ENCODE measurements at regions not wholly inside any gene's neighbourhood (a gene's known extent, or its start where the extent isn't known, plus 50 kb on each side); places are given as distances from the start of the nearest gene placed in this dataset.

DNA sequence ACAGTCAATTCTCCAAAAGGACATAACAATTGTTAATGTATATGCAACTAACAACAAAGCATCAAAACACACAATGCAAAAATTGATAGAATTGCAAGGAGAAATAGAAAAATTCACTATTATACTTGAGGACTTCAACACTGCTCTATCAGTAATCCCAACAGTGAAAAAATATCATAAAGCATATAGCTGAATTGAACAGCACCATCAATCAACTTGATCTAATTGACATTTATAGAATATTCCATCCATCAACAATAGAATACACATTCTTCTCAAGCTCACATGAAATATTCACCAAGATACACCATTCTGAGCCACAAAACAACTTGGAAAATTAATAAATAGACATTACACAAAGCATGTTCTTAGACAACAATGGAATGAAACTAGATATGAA lies 60.1 kb upstream of the ASXL3 start:
- no peaks in the 10 kb centered on the region for H4K20me1 ChIP-seq (ENCODE audit: insufficient read depth, low read length)
- DNase-seq (ENCODE audit: low spot score) = no peak
- H2AFZ ChIP-seq (ENCODE audit: low read length) = no peak overlapping the region
- no peak overlapping the region for H3K27ac ChIP-seq (ENCODE audit: extremely low read length, insufficient read depth, low read length)
- no TSS peak for BruUV-seq (replicated peaks)
- FAIRE-seq = no peak
- H3K9ac ChIP-seq (ENCODE audit: insufficient read depth, low read depth, low read length) = no peak overlapping the region
- ATAC-seq = no peak
- CTCF ChIA-PET (ENCODE audit: low intra/inter-chr PET ratio, low total read pairs) = no interaction called here
- intact Hi-C loops (cut with micrococcal nuclease; ENCODE audit: unreplicated experiment) (no loop called here), in situ Hi-C loops (cut with HindIII; ENCODE audit: extremely low pct_ligation_motif_present, low pct_unique_long_range_greater_than_20kb) (no loop called here)
- no peaks in the 10 kb centered on the region for H3K27me3 ChIP-seq (ENCODE audit: control insufficient read depth in 1 of 2, insufficient read depth in 2 of 2, low read length in 2 of 2)
- peaks cover 39% of the 10 kb centered on the region for H3K9me3 ChIP-seq (ENCODE audit: low read length)
- no peak overlapping the region for H3K4me2 ChIP-seq (ENCODE audit: low read depth, low read length)
- H3K79me2 ChIP-seq (ENCODE audit: insufficient read depth, low read length) = no peaks in the 10 kb centered on the region
- H3K4me3 ChIP-seq (replicated peaks in 1 of 3; ENCODE audit: insufficient read depth in 1 of 3, low read depth in 2 of 3, low read length in 3 of 3) = no peak overlapping the region
- H3K4me1 ChIP-seq (ENCODE audit: insufficient read depth, low read length) = no peaks in the 10 kb centered on the region
- no peaks in the 10 kb centered on the region for H3K36me3 ChIP-seq (replicated peaks in 1 of 2; ENCODE audit: control insufficient read depth in 1 of 2, insufficient read depth in 2 of 2, low read length in 2 of 2)
- TF ChIP-seq ZMYM2 (CRISPR knock-in tag; IDR thresholded peaks at IDR 0.05) (no peak), RARA (CRISPR knock-in tag; IDR thresholded peaks at IDR 0.05) (no peak), ELF1 (CRISPR knock-in tag; IDR thresholded peaks at IDR 0.05) (no peak), ZNF776 (CRISPR knock-in tag; IDR thresholded peaks at IDR 0.05) (no peak), SCMH1 (CRISPR knock-in tag; IDR thresholded peaks at IDR 0.05; ENCODE audit: borderline replicate concordance) (no peak), ZNF614 (CRISPR knock-in tag; IDR thresholded peaks at IDR 0.05; ENCODE audit: borderline replicate concordance) (peak; percentile 75; the same call in 1 of the 2 replicates)
- TF ChIP-seq, protein P1, sequence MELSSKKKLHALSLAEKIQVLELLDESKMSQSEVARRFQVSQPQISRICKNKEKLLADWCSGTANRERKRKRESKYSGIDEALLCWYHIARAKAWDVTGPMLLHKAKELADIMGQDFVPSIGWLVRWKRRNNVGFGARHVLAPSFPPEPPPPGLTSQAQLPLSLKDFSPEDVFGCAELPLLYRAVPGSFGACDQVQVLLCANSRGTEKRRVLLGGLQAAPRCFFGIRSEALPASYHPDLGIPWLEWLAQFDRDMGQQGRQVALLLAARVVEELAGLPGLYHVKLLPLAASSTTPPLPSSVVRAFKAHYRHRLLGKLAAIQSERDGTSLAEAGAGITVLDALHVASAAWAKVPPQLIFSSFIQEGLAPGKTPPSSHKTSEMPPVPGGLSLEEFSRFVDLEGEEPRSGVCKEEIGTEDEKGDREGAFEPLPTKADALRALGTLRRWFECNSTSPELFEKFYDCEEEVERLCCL (CRISPR knock-in tag; IDR thresholded peaks at IDR 0.05; ENCODE audit: borderline replicate concordance) = no peak
- TF ChIP-seq, protein P2, sequence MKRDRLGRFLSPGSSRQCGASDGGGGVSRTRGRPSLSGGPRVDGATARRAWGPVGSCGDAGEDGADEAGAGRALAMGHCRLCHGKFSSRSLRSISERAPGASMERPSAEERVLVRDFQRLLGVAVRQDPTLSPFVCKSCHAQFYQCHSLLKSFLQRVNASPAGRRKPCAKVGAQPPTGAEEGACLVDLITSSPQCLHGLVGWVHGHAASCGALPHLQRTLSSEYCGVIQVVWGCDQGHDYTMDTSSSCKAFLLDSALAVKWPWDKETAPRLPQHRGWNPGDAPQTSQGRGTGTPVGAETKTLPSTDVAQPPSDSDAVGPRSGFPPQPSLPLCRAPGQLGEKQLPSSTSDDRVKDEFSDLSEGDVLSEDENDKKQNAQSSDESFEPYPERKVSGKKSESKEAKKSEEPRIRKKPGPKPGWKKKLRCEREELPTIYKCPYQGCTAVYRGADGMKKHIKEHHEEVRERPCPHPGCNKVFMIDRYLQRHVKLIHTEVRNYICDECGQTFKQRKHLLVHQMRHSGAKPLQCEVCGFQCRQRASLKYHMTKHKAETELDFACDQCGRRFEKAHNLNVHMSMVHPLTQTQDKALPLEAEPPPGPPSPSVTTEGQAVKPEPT (CRISPR knock-in tag; IDR thresholded peaks at IDR 0.05; ENCODE audit: low read depth) = no peak
- POLR2A ChIA-PET = no interaction called here
